HUES64 (cell line): ENCODE measurements at regions not wholly inside any gene's neighbourhood (a gene's known extent, or its start where the extent isn't known, plus 50 kb on each side); places are given as distances from the start of the nearest gene placed in this dataset.

Experiments
- H3K27ac ChIP-seq: 2 replicates; pipeline ENCODE4 v1.7.0; 2013; ENCODE audit warnings: low read depth, low read length, inconsistent platforms
- H3K27me3 ChIP-seq: 2 replicates; pipeline ENCODE4 v1.6.1; 2013; ENCODE audit warnings: mild to moderate bottlenecking, low read length; ENCODE audit not compliant: insufficient read depth
- H3K36me3 ChIP-seq: 2 replicates; pipeline ENCODE4 v1.6.1; 2013; ENCODE audit warnings: mild to moderate bottlenecking, low read length; ENCODE audit not compliant: insufficient read depth
- H3K4me1 ChIP-seq: 2 replicates; pipeline ENCODE4 v1.6.1; 2013; ENCODE audit warnings: mild to moderate bottlenecking, low read length, moderate library complexity; ENCODE audit not compliant: insufficient read depth
- H3K4me3 ChIP-seq: 2 replicates; pipeline ENCODE4 v1.5.1; 2013; ENCODE audit warnings: mild to moderate bottlenecking, low read length, moderate library complexity
- H3K9ac ChIP-seq: 2 replicates; pipeline ENCODE4 v1.6.1; 2013; ENCODE audit warnings: mild to moderate bottlenecking, low read depth, low read length
- H3K9me3 ChIP-seq: 2 replicates; pipeline ENCODE4 v1.6.1; 2013; ENCODE audit warnings: low read depth, low read length; ENCODE audit not compliant: insufficient read depth
- WGBS: fragments of 150-250, 120-280 bp; methylation state at CpG from one replicate; pipeline ENCODE4 v1.1.7; 2013; ENCODE audit warnings: missing lambda C conversion rate; 5-methylcytosine and 5-hydroxymethylcytosine counted together

- H3K4me3 ChIP-seq = no peak overlapping the region
- no peaks in the 10 kb centered on the region for H3K27me3 ChIP-seq
- 50% methylated on average over 2 of the region's 2 CpGs for WGBS
- H3K36me3 ChIP-seq = no peaks in the 10 kb centered on the region
- no peaks in the 10 kb centered on the region for H3K9me3 ChIP-seq
- no peaks in the 10 kb centered on the region for H3K4me1 ChIP-seq
- no peak overlapping the region for H3K27ac ChIP-seq
- no peak overlapping the region for H3K9ac ChIP-seq
These were observed 1419.6 kb upstream of the ALCAM start for GRCh38 chr3:103947062-103947461.

GRCh38 chr3:103949693-103950092, 1417.0 kb upstream of the ALCAM start:
- no peak overlapping the region for H3K27ac ChIP-seq

GRCh38 chr3:103950676-103951075, 1416.0 kb upstream of the ALCAM start:
- Histone ChIP-seq H3K4me3 (no peak overlapping the region), H3K36me3 (no peaks in the 10 kb centered on the region), H3K9ac (no peak overlapping the region), H3K27me3 (no peaks in the 10 kb centered on the region), H3K9me3 (no peaks in the 10 kb centered on the region), H3K27ac (no peak overlapping the region), H3K4me1 (no peaks in the 10 kb centered on the region)
- WGBS = no CpG with 5 or more reads among the region's 3 CpGs

More at GRCh38 chr3:103949693-103950092, 1417.0 kb upstream of the ALCAM start:
- Histone ChIP-seq H3K4me1 (no peaks in the 10 kb centered on the region), H3K9ac (no peak overlapping the region), H3K27me3 (no peaks in the 10 kb centered on the region), H3K4me3 (no peak overlapping the region), H3K9me3 (no peaks in the 10 kb centered on the region), H3K36me3 (no peaks in the 10 kb centered on the region)
- WGBS = 83% methylated on average over 1 of the region's 1 CpG

GRCh38 chr3:103953796-103954195, 1412.9 kb upstream of the ALCAM start:
- no peaks in the 10 kb centered on the region for H3K36me3 ChIP-seq
- no peaks in the 10 kb centered on the region for H3K4me1 ChIP-seq
- 98% methylated on average over 2 of the region's 2 CpGs for WGBS
- H3K9me3 ChIP-seq = no peaks in the 10 kb centered on the region
- H3K9ac ChIP-seq = no peak overlapping the region
- H3K27me3 ChIP-seq = no peaks in the 10 kb centered on the region
- H3K4me3 ChIP-seq = no peak overlapping the region
- H3K27ac ChIP-seq = no peak overlapping the region

GRCh38 chr3:103960819-103961218, 1405.9 kb upstream of the ALCAM start:
- H3K4me3 ChIP-seq = no peak overlapping the region
- no peak overlapping the region for H3K9ac ChIP-seq
- no peaks in the 10 kb centered on the region for H3K27me3 ChIP-seq
- no peaks in the 10 kb centered on the region for H3K4me1 ChIP-seq
- H3K27ac ChIP-seq = no peak overlapping the region
- H3K9me3 ChIP-seq = no peaks in the 10 kb centered on the region
- H3K36me3 ChIP-seq = no peaks in the 10 kb centered on the region

- Histone ChIP-seq H3K9ac (no peak overlapping the region), H3K4me3 (no peak overlapping the region), H3K9me3 (no peaks in the 10 kb centered on the region), H3K27me3 (no peaks in the 10 kb centered on the region), H3K36me3 (no peaks in the 10 kb centered on the region), H3K27ac (no peak overlapping the region), H3K4me1 (no peaks in the 10 kb centered on the region)
- WGBS = 87% methylated on average over 2 of the region's 2 CpGs
These were observed 1403.1 kb upstream of the ALCAM start for GRCh38 chr3:103963599-103963998.

GRCh38 chr3:103965764-103966163, 1400.9 kb upstream of the ALCAM start:
- no peaks in the 10 kb centered on the region for H3K36me3 ChIP-seq
- WGBS = 94% methylated on average over 9 of the region's 9 CpGs
- H3K4me1 ChIP-seq = no peaks in the 10 kb centered on the region
- H3K27me3 ChIP-seq = no peaks in the 10 kb centered on the region
- no peak overlapping the region for H3K27ac ChIP-seq
- no peak overlapping the region for H3K9ac ChIP-seq
- no peak overlapping the region for H3K4me3 ChIP-seq
- no peaks in the 10 kb centered on the region for H3K9me3 ChIP-seq

GRCh38 chr3:103966749-103967148, 1400.0 kb upstream of the ALCAM start:
- H3K27ac ChIP-seq = no peak overlapping the region
- no peaks in the 10 kb centered on the region for H3K4me1 ChIP-seq
- no peak overlapping the region for H3K4me3 ChIP-seq
- H3K9me3 ChIP-seq = no peaks in the 10 kb centered on the region
- WGBS = 96% methylated on average over 3 of the region's 3 CpGs
- H3K27me3 ChIP-seq = no peaks in the 10 kb centered on the region
- no peak overlapping the region for H3K9ac ChIP-seq
- H3K36me3 ChIP-seq = no peaks in the 10 kb centered on the region

- Histone ChIP-seq H3K27ac (no peak overlapping the region), H3K9me3 (no peaks in the 10 kb centered on the region), H3K36me3 (no peaks in the 10 kb centered on the region), H3K4me3 (no peak overlapping the region), H3K9ac (no peak overlapping the region), H3K4me1 (no peaks in the 10 kb centered on the region), H3K27me3 (no peaks in the 10 kb centered on the region)
- WGBS = 87% methylated on average over 1 of the region's 2 CpGs
These were observed 1398.6 kb upstream of the ALCAM start for GRCh38 chr3:103968131-103968530.

- Histone ChIP-seq H3K4me1 (no peaks in the 10 kb centered on the region), H3K4me3 (no peak overlapping the region), H3K27me3 (no peaks in the 10 kb centered on the region), H3K9ac (no peak overlapping the region), H3K27ac (no peak overlapping the region), H3K9me3 (no peaks in the 10 kb centered on the region), H3K36me3 (no peaks in the 10 kb centered on the region)
- 67% methylated on average over 1 of the region's 1 CpG for WGBS
These were observed 1398.0 kb upstream of the ALCAM start for GRCh38 chr3:103968751-103969150.

GRCh38 chr3:103976931-103977339, 1389.8 kb upstream of the ALCAM start:
- no peak overlapping the region for H3K9ac ChIP-seq

GRCh38 chr3:103977417-103977816, 1389.3 kb upstream of the ALCAM start:
- Histone ChIP-seq H3K27ac (no peak overlapping the region), H3K9ac (no peak overlapping the region), H3K4me3 (no peak overlapping the region), H3K4me1 (no peaks in the 10 kb centered on the region), H3K27me3 (no peaks in the 10 kb centered on the region), H3K9me3 (no peaks in the 10 kb centered on the region), H3K36me3 (no peaks in the 10 kb centered on the region)
- WGBS = 100% methylated on average over 1 of the region's 2 CpGs

More at GRCh38 chr3:103976931-103977339, 1389.8 kb upstream of the ALCAM start:
- no peaks in the 10 kb centered on the region for H3K9me3 ChIP-seq
- no peaks in the 10 kb centered on the region for H3K36me3 ChIP-seq
- no peaks in the 10 kb centered on the region for H3K4me1 ChIP-seq
- H3K27ac ChIP-seq = no peak overlapping the region
- no peak overlapping the region for H3K4me3 ChIP-seq
- 78% methylated on average over 1 of the region's 1 CpG for WGBS
- no peaks in the 10 kb centered on the region for H3K27me3 ChIP-seq
